Stimulated activated effector memory CD8-positive, alpha-beta T cell treated with anti-CD3 and anti-CD28 coated beads, Interleukin-12 subunit alpha, Interleukin-12 subunit beta, amount 100 ng/mL, for 72 hours (primary cell): ENCODE measurements at regions not wholly inside any gene's neighbourhood (a gene's known extent, or its start where the extent isn't known, plus 50 kb on each side); places are given as distances from the start of the nearest gene placed in this dataset.
"Not testable (repeated sequence)": the region's sequence is repeated elsewhere in the genome, so short reads cannot be mapped to it uniquely, and the experiment has no call there.

Experiments
- ATAC-seq: fragments of 150-1000 bp; cut with Tn5 transposase; 2 replicates; pipeline ENCODE4 v1.10.0; 2021
- DNase-seq, 2 donors: peaks; one replicate each; pipeline ENCODE4 v3.0.0; 2021 to 2022; ENCODE audit warnings: low spot score in 2 of 2
- H3K27ac Mint-ChIP-seq: one replicate; pipeline ENCODE4 v1.8.0; 2022; ENCODE audit warnings: mild to moderate bottlenecking, mixed read lengths
- H3K36me3 Mint-ChIP-seq: one replicate; pipeline ENCODE4 v1.8.0; 2022; ENCODE audit warnings: mild to moderate bottlenecking, mixed read lengths
- H3K4me1 Mint-ChIP-seq: one replicate; pipeline ENCODE4 v1.8.0; 2022; ENCODE audit warnings: mixed read lengths
- H3K4me3 Mint-ChIP-seq: one replicate; pipeline ENCODE4 v1.8.0; 2022; ENCODE audit warnings: mild to moderate bottlenecking, mixed read lengths
- H3K9me3 Mint-ChIP-seq: one replicate; pipeline ENCODE4 v1.8.0; 2022; ENCODE audit warnings: mixed read lengths

DNA sequence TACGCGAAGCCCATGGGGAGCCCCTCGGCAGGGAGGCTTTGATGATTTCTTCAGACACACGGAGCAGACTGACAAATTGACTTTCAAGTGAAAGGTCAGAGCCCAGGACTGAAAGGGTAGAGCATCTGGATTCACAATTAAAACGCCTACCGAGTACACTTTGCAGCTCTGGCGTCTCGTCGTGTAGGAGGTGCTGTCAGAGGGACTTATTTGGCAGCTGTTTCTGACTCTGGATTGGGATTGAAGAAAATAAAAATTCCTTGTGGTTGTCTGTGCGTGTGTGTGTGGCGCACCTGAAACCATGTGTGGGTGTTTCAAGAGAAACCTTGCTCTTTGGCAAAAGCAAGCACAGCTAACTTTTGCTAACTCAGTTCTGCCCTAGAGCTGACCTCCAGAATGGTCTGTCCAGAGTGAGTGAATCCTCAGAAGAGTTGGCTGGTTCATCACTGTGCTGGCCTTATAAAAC lies 348.7 kb downstream of the HLX start:
- ATAC-seq (no peak), DNase-seq (no peak)
- no peak overlapping the region for H3K27ac Mint-ChIP-seq
- H3K4me3 Mint-ChIP-seq: no peak overlapping the region
- H3K36me3 Mint-ChIP-seq: no peaks in the 10 kb centered on the region
- H3K9me3 Mint-ChIP-seq: peaks cover 15% of the 10 kb centered on the region
- H3K4me1 Mint-ChIP-seq: no peaks in the 10 kb centered on the region

DNA sequence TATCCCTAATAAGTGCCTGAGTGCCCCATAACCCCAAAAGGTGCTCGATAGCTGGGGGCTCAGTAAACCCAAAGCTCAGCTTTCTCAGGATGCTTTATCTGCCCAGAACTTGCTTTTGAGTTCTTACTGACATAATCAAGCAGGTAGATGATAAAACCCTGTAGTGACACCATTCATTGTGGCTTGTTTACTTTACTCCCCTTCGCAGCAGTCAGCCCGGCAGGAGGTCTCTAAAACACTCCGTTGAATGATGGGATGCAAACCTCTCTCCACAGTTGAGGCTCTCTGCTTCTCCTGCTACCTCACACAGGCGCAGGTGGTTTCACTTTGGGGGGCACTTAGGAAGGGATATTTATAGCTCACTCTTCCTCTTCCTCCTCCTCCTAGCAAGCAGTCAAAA lies 349.4 kb downstream of the HLX start:
- Mint-ChIP-seq H3K4me3 (no peak overlapping the region), H3K27ac (no peak overlapping the region), H3K36me3 (no peaks in the 10 kb centered on the region), H3K9me3 (peaks cover 10% of the 10 kb centered on the region), H3K4me1 (no peaks in the 10 kb centered on the region)
- DNase-seq (no peak), ATAC-seq (no peak)

DNA sequence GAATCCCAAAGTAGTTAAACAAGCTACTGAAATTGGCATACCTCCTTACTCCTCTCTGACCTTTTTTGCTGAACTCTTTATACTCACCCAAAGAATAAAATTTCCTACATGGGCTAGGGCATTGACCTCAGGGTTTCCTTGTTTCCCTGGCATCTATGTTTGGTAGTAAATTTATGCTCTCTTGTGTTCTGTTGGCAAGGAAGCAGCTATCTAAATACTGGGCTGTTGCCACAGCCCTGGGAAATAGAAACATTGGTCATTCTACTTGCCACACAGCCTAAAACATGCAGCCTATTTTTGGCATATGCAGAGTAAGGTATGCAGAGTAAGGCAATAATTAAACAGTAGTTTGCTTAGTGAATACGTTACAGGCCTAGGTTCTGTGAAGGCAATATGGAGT lies 351.4 kb downstream of the HLX start:
- H3K36me3 Mint-ChIP-seq: no peaks in the 10 kb centered on the region
- no peaks in the 10 kb centered on the region for H3K4me1 Mint-ChIP-seq
- ATAC-seq: no peak
- no peak overlapping the region for H3K27ac Mint-ChIP-seq
- H3K9me3 Mint-ChIP-seq: no peaks in the 10 kb centered on the region
- H3K4me3 Mint-ChIP-seq: no peak overlapping the region
- no peak for DNase-seq

DNA sequence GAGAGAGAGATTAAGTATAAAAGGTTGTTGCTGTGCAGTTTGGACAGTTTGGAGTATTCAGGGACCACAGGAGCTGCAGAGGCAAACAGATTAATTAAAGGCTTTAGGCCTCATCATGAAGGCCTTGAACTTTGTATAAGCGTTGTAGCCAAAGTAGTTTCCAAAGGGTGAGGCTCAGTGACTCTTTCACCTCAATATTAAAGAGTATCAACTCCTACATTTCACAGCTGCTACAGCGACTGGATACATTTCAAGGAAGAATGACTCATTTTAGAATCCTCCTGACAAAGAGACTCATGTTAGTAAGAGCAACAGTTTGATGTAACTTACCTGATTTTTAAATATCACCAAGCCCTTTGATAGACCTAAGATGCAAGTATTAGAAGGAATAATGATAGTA lies 355.5 kb downstream of the HLX start:
- DNase-seq: no peak
- Mint-ChIP-seq H3K9me3 (no peaks in the 10 kb centered on the region), H3K4me3 (no peak overlapping the region), H3K27ac (no peak overlapping the region), H3K36me3 (no peaks in the 10 kb centered on the region), H3K4me1 (no peaks in the 10 kb centered on the region)
- ATAC-seq: no peak

DNA sequence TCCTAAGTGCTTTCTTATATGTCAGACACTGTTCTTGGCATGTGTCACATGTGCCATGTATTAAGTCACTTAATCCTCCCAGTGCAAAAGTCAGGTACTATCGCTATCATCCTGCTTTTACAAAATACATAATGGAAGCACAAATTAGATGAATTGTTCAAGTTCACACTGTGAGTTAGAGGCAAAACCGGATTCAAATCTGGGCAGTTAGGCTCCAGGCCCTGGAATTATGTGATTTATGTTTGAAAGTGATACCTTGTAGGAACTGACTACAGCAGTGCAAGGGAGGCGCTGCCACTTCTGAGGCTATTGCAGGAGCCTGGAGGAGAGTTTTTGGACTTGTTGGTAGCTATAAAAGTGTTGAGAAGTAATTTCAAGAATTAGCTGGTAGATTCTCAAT lies 358.3 kb downstream of the HLX start:
- no peak overlapping the region for H3K27ac Mint-ChIP-seq
- H3K9me3 Mint-ChIP-seq: no peaks in the 10 kb centered on the region
- ATAC-seq (no peak), DNase-seq (no peak)
- no peaks in the 10 kb centered on the region for H3K4me1 Mint-ChIP-seq
- no peaks in the 10 kb centered on the region for H3K36me3 Mint-ChIP-seq
- H3K4me3 Mint-ChIP-seq: no peak overlapping the region

DNA sequence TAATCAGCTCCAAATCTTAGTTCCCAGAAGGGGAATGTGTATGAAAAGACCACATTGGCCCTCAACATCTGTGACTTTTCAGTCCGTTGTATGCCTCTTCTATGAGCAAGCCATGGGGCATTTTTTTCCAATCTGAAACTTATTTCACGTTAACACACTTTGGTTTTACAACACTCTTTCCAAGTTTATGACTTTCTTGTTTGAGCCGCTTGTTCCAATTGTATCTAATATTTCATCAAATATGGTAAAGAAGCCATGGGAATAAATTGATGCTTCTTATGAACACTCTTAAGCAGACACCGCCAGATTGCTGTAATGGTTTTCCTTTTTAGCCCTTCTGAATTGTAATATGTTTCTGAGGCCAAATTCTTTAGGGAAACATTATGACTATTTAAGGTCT lies 359.9 kb downstream of the HLX start:
- no peaks in the 10 kb centered on the region for H3K9me3 Mint-ChIP-seq
- H3K36me3 Mint-ChIP-seq: no peaks in the 10 kb centered on the region
- DNase-seq: no peak
- no peak overlapping the region for H3K27ac Mint-ChIP-seq
- H3K4me1 Mint-ChIP-seq: no peaks in the 10 kb centered on the region
- ATAC-seq: no peak
- H3K4me3 Mint-ChIP-seq: no peak overlapping the region

DNA sequence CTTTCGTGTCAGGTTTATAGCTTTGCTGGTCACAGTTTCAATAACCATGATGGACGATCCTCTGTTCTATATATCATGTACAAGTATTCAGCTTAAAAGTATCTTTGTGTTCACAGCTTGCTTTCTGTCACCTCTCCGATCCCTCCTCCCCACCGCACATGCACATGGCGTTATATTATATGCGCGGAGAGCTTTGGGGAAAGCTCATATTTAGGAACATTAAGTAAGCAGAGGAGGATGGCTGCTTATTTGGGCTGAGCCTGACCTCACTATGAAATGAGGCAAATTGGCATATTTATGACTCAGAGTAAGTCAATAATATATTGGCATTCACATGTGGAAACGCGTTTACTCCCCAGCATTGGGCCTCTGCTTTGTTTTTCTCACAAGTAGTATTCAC lies 360.5 kb downstream of the HLX start:
- no peak overlapping the region for H3K27ac Mint-ChIP-seq
- H3K4me1 Mint-ChIP-seq: no peaks in the 10 kb centered on the region
- ATAC-seq (no peak), DNase-seq (no peak)
- no peaks in the 10 kb centered on the region for H3K36me3 Mint-ChIP-seq
- no peak overlapping the region for H3K4me3 Mint-ChIP-seq
- H3K9me3 Mint-ChIP-seq: no peaks in the 10 kb centered on the region

DNA sequence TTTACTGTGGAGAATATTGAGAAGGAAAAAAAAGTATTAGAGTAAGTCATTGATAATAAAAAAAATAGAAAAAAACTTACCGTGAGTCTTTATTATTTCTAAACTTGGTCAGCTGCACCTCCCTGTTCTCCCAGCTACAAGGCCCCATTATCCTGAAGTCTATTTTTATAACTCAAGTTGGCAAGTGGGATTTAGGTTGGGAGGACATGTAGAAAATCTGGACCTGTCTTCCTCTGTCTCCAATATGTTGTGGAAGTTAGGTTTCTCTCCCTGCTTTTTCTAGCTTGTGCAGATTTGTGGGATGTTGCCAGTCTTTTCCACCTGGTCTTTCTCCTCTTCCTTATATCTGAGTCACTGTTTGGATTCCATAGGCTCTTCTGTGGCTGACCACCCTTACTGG lies 361.4 kb downstream of the HLX start:
- Mint-ChIP-seq H3K4me1 (no peaks in the 10 kb centered on the region), H3K9me3 (no peaks in the 10 kb centered on the region), H3K27ac (no peak overlapping the region)

DNA sequence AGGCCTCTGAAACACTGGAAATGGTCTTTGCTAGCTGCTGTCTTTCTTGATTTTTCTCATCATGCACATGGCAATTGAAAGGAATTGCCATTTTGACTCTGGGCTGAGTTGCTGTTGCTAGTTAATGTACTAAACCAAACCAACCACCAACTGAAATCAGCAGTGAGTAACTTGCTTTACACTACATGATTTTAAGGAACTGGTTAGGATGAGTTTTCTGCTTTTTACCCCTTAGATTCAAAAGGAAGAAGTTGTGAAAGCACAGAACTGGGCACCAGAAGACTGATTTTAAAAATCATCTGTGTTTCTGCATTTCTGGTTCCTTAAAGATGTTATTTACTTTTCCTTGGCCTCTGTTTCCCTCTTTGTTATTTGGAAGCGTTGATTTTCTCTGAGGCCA lies 361.9 kb downstream of the HLX start:
- H3K4me1 Mint-ChIP-seq: no peaks in the 10 kb centered on the region
- H3K36me3 Mint-ChIP-seq: no peaks in the 10 kb centered on the region
- H3K9me3 Mint-ChIP-seq: no peaks in the 10 kb centered on the region
- H3K4me3 Mint-ChIP-seq: no peak overlapping the region
- no peak overlapping the region for H3K27ac Mint-ChIP-seq
- ATAC-seq (no peak), DNase-seq (no peak)

More for the DNA sequence above, 361.4 kb downstream of the HLX start:
- Mint-ChIP-seq H3K36me3 (no peaks in the 10 kb centered on the region), H3K4me3 (no peak overlapping the region)
- no peak for ATAC-seq
- no peak for DNase-seq

DNA sequence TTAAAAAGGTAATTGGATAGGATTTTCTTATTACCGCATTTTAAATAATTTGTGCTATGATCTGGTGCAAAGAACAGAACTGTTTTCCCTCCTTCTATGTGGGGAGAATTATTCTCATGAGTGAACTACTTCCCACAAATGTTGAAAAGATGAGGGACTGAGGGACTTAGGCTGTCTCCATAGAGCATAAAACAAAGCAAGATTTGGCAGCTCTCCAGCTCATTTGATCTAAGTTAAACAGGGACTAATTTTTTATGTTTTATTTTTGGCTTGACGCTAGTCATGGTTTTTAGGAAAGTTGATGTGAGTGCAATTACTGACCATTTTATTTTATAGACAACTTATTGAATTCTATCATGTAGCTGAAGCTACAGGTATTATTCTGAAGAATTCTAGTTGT lies 362.3 kb downstream of the HLX start:
- Mint-ChIP-seq H3K9me3 (no peaks in the 10 kb centered on the region), H3K27ac (no peak overlapping the region), H3K4me1 (no peaks in the 10 kb centered on the region), H3K4me3 (no peak overlapping the region), H3K36me3 (no peaks in the 10 kb centered on the region)
- no peak for DNase-seq
- no peak for ATAC-seq

DNA sequence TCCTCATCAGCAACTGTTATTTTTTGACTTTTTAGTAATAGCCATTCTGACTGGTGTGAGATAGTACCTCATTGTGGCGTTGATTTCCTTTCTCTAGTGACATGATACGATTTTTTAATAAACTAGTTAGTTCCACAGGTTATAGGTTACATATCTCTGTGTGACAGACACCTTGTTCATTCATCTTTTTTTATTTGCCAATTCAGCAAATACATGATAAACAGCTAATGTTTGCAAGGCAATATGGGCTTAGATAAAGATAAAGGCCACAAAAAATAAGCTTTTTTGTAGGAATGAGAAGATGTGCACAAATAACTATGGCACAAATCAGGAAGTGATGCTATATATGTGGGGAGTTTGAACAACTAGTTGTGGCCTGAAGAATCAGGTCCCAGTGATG lies 366.8 kb downstream of the HLX start:
- no peaks in the 10 kb centered on the region for H3K36me3 Mint-ChIP-seq
- no peaks in the 10 kb centered on the region for H3K9me3 Mint-ChIP-seq
- ATAC-seq (no peak), DNase-seq (no peak)
- H3K4me3 Mint-ChIP-seq: no peak overlapping the region
- no peak overlapping the region for H3K27ac Mint-ChIP-seq
- no peaks in the 10 kb centered on the region for H3K4me1 Mint-ChIP-seq

DNA sequence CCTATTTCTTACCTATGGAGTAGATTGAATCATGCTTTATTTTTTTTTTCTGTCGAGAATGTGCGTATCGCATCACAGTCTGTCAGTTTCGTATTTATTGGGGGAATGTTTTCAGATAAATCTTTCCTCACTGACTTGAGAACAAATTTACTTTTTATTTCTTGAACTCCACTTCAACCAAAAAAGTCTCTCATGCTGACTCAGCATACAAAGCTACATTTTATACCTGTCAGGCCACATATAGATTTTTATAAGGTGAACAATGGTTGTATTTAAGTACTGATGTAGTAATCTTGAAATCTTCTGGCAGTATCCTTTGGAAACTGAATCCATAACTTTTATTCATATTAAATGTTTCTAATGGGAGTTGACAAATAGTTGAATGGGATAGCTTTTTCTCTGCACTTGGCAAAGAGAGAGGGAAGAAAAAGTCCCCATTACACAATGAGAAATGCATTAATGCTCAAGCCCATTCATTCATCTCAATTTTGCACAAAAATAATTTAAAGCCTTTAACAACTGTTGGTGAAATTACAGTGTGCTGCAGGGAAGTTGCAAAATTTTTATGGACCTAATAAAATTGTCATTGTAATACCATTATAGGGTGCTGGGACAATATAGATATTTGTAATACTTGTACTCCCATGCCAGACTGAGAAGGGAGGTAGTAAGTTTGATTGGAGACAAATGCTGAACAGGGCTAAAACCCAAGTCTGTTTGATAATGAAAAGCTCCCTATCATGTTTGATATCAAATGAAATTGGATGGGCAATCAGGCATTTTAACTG lies 367.6 kb downstream of the HLX start:
- ATAC-seq (no peak), DNase-seq (no peak)
- H3K4me1 Mint-ChIP-seq: no peaks in the 10 kb centered on the region
- no peak overlapping the region for H3K27ac Mint-ChIP-seq
- no peaks in the 10 kb centered on the region for H3K36me3 Mint-ChIP-seq
- no peak overlapping the region for H3K4me3 Mint-ChIP-seq
- H3K9me3 Mint-ChIP-seq: no peaks in the 10 kb centered on the region

DNA sequence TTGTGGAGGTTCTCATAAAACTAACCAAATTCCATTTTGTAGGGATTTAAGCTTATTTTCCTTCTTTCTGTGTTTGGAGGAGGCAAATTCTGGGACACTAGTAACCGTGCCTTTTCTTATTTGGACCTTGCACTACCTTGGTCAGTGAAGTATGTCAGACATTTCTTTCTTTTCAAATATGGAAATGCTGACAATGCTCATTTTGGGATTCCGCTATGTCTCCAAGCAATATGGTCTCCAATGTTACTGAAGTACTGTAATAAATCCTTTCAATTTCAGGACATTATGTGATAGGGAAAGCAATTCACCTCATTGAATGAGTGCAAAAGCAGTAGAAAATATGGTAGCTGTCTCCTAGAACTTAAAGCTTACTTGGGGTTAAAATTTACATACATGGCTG lies 372.3 kb downstream of the HLX start:
- Mint-ChIP-seq H3K4me3 (no peak overlapping the region), H3K36me3 (no peaks in the 10 kb centered on the region), H3K9me3 (no peaks in the 10 kb centered on the region), H3K4me1 (no peaks in the 10 kb centered on the region), H3K27ac (no peak overlapping the region)
- ATAC-seq (no peak), DNase-seq (no peak)

DNA sequence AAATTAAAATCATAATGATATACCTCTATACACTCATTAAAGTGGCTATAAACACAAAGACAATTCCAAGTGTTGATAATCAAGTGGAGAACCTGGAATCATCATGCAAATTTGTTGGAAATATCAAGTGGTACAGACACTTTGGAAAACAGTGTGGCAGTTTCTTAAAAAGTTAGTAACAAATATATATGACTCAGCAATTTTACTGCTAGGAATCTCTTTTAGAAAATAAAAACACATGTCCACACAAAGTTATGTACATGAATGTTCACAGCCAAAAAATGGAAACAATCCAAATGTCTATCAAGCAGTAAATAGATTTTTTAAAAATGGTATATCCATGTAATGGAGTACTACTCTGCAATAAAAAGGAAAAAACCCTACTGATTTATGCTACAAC lies 375.6 kb downstream of the HLX start:
- DNase-seq (no peak), ATAC-seq (no peak)
- Mint-ChIP-seq H3K4me1 (no peaks in the 10 kb centered on the region), H3K9me3 (no peaks in the 10 kb centered on the region), H3K36me3 (no peaks in the 10 kb centered on the region), H3K4me3 (no peak overlapping the region), H3K27ac (no peak overlapping the region)

DNA sequence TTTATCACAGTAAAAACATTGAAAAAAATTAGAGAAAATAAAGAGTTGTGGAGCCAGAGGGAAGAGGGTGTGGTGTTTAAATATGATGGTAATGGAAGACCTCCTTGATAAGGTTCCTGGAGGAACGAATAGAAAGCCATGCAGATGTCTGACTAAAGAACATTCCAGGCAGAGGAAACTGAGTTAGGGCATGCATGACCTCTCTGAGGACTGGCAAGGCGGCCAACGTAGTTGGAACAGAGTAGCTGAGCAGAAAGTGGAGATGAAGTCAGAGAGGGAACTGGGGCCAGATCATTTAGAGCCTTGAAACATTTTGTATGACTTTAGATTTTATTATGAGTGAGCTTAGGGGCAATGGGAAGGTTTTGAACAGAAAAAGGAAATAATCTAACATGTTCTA lies 377.5 kb downstream of the HLX start:
- no peak for DNase-seq
- no peak overlapping the region for H3K27ac Mint-ChIP-seq

DNA sequence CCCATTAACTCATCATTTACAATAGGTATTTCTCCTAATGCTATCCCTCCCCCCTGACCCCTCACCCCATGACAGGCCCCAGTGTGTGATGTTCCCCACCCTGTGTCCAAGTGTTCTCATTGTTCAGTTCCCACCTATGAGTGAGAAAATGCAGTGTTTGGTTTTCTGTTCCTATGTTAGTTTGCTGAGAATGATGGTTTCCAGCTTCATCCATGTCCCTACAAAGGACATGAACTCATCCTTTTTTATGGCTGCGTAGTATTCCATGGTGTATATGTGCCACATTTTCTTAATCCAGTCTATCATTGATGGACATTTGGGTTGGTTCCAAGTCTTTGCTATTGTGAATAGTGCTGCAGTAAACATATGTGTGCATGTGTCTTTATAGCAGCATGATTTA lies 378.3 kb downstream of the HLX start:
- H3K27ac Mint-ChIP-seq, H3K4me1 Mint-ChIP-seq, H3K4me3 Mint-ChIP-seq, H3K9me3 Mint-ChIP-seq, DNase-seq, H3K36me3 Mint-ChIP-seq, ATAC-seq: not testable (repeated sequence)

More for the DNA sequence above, 377.5 kb downstream of the HLX start:
- no peak for ATAC-seq
- Mint-ChIP-seq H3K9me3 (peaks cover 4% of the 10 kb centered on the region), H3K4me1 (no peaks in the 10 kb centered on the region), H3K36me3 (no peaks in the 10 kb centered on the region), H3K4me3 (no peak overlapping the region)

DNA sequence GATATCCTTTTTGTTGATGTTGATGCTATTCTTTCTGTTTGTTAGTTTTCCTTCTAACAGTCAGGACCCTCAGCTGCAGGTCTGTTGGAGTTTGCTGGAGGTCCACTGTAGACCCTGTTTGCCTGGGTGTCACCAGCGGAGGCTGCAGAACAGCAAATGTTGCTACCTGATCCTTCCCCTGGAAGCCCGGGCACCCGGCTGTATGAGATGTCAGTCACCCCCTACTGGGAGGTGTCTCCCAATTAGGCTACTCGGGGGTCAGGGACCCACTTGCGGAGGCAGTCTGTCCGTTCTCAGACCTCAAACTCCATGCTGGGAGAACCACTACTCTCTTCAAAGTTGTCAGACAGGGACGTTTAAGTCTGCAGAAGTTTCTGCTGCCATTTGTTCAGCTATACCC lies 383.4 kb downstream of the HLX start:
- not testable (repeated sequence) for H3K4me3 Mint-ChIP-seq, H3K4me1 Mint-ChIP-seq, DNase-seq, H3K27ac Mint-ChIP-seq, H3K9me3 Mint-ChIP-seq, ATAC-seq, H3K36me3 Mint-ChIP-seq
